ENCODE measurements at regions not wholly inside any gene's neighbourhood (a gene's known extent, or its start where the extent isn't known, plus 50 kb on each side); places are given as distances from the start of the nearest gene placed in this dataset.

DNA sequence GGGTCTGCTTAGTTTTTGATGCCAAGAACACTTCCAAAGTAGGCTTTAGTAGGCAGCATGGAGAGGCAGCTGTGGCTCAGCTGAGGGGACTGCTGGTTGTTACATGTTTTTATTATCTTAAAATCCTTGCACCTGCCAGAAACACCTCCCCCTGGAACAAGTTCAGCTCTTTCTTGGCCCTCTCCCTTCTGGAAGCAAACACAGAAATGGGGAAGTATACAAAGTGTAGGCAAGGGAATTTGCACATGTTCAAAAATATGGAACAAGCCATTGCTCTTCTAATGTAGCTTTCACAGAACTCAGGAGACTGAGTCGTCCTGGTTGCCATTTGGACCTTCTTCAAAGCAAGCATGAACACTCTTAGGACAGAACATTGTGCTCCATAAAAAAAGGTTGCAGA, 169.1 kb upstream of the SEMA6D start:
- DNase-seq (ENCODE audit: low spot score in 2 of 2) (no peak), ATAC-seq (replicated peaks; ENCODE audit: extremely low read depth, poor library complexity, severe bottlenecking) (no peak)
- H3K27ac Mint-ChIP-seq (ENCODE audit: low read depth): no peak overlapping the region
- no peaks in the 10 kb centered on the region for H3K27me3 Mint-ChIP-seq
- H3K9me3 Mint-ChIP-seq: peaks cover 5% of the 10 kb centered on the region
- H3K36me3 Mint-ChIP-seq (ENCODE audit: insufficient read depth): no peaks in the 10 kb centered on the region
- no peaks in the 10 kb centered on the region for H3K4me1 Mint-ChIP-seq
- no peak overlapping the region for H3K4me3 Mint-ChIP-seq

GRCh38 chr15:47548986-47549385, 168.3 kb upstream of the SEMA6D start:
- no peak for ATAC-seq (replicated peaks; ENCODE audit: extremely low read depth, poor library complexity, severe bottlenecking)

GRCh38 chr15:47551079-47551478, 166.2 kb upstream of the SEMA6D start:
- DNase-seq (ENCODE audit: low spot score in 2 of 2) (no peak), ATAC-seq (replicated peaks; ENCODE audit: extremely low read depth, poor library complexity, severe bottlenecking) (no peak)
- no peak overlapping the region for H3K27ac Mint-ChIP-seq (ENCODE audit: low read depth)
- H3K27me3 Mint-ChIP-seq: no peaks in the 10 kb centered on the region
- H3K9me3 Mint-ChIP-seq: no peaks in the 10 kb centered on the region
- H3K4me3 Mint-ChIP-seq: no peak overlapping the region
- H3K4me1 Mint-ChIP-seq: no peaks in the 10 kb centered on the region
- H3K36me3 Mint-ChIP-seq (ENCODE audit: insufficient read depth): no peaks in the 10 kb centered on the region

More at GRCh38 chr15:47548986-47549385, 168.3 kb upstream of the SEMA6D start:
- DNase-seq (ENCODE audit: low spot score in 2 of 2): no peak
- H3K4me3 Mint-ChIP-seq: no peak overlapping the region
- peaks cover 5% of the 10 kb centered on the region for H3K9me3 Mint-ChIP-seq
- H3K27me3 Mint-ChIP-seq: no peaks in the 10 kb centered on the region
- no peak overlapping the region for H3K27ac Mint-ChIP-seq (ENCODE audit: low read depth)
- no peaks in the 10 kb centered on the region for H3K4me1 Mint-ChIP-seq
- H3K36me3 Mint-ChIP-seq (ENCODE audit: insufficient read depth): no peaks in the 10 kb centered on the region

DNA sequence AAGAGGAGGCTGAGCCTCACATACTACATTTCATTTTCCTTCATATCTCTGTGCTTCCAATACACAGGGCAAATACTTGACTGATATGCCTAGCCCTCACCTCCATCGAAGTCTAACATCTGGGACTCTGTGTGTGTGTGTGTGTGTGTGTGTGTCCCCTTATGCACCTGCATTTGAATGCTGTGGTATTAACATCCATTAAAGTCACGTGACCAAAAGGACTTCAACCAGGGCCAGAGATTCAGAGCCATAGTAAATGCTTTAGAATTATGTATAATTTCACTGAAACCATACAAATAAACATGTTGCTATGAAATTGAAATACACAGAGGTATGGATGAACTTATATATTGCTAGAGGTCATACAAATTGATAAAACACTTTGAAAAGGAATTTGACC, 165.8 kb upstream of the SEMA6D start:
- Mint-ChIP-seq H3K27ac (ENCODE audit: low read depth) (no peak overlapping the region), H3K36me3 (ENCODE audit: insufficient read depth) (no peaks in the 10 kb centered on the region), H3K27me3 (no peaks in the 10 kb centered on the region), H3K9me3 (no peaks in the 10 kb centered on the region), H3K4me3 (no peak overlapping the region), H3K4me1 (no peaks in the 10 kb centered on the region)
- DNase-seq (ENCODE audit: low spot score in 2 of 2) (no peak), ATAC-seq (replicated peaks; ENCODE audit: extremely low read depth, poor library complexity, severe bottlenecking) (no peak)

DNA sequence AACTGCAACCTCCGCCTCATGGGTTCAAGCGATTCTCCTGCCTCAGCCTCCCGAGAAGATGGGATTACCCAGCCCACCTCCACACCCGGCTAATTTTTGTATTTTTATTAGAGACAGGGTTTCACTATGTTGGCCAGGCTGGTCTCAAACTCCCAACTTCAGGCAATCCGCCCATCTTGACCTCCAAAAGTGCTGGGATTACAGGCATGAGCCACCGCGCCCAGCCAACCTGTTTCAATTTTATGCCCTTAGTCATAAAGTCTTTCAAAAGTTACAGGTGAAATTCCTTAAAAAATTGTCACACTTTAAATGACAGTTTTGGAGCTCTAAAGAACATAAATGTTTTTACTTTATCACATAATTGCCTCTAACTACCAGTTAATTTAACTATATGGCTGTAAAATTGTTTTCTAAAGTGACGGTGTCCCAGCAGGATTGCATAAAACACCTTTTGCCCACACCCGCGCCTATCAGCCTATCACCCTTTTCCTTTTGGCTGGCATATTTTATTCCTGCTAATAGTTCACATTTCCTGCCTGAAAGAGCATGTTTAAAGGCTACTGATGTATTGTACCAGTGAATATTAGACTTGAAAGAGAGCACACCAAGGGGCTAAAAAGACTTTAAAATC, 164.2 kb upstream of the SEMA6D start:
- H3K9me3 Mint-ChIP-seq: peaks cover 1% of the 10 kb centered on the region
- no peaks in the 10 kb centered on the region for H3K4me1 Mint-ChIP-seq
- no peaks in the 10 kb centered on the region for H3K36me3 Mint-ChIP-seq (ENCODE audit: insufficient read depth)
- no peak overlapping the region for H3K4me3 Mint-ChIP-seq
- ATAC-seq (replicated peaks; ENCODE audit: extremely low read depth, poor library complexity, severe bottlenecking) (no peak), DNase-seq (ENCODE audit: low spot score in 2 of 2) (no peak)
- no peak overlapping the region for H3K27ac Mint-ChIP-seq (ENCODE audit: low read depth)
- H3K27me3 Mint-ChIP-seq: no peaks in the 10 kb centered on the region

DNA sequence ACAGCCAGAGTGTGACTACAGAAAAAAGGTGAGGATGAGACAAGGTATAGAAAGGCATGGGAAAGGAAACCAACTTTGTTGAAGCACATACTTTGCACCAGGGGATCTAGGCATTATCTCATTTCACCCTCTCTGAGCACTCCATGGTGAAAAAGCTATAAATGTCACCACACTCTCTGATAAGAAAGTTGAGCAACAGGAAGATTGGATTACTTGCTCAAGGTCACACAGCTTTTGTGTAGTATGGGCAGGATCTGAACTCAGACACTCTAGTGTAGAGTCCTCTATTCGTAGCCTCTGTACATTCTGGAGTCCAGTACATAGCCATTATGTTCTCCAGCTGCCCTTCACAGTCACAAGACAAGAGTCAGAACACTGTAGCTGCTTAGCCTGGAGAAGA, 163.4 kb upstream of the SEMA6D start:
- H3K4me3 Mint-ChIP-seq: no peak overlapping the region

DNA sequence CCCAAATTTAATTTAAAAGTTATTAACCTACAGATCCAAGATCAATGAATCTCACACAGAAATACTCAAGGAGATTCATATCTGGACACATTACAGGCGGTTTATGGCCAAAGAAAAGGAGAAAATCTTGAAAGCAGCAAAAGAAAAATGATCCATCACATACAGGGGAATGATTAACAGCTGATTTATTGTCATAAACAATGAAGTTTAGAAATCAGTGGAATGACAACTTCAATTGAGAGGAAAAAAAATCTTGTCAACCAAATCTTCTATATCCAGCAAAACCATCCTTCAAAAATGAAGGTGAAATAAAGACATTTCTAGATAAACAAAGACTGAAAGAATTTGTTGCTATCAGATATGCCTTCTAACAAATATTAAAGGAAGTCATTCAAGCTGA, 156.2 kb upstream of the SEMA6D start:
- H3K9me3 Mint-ChIP-seq: peaks cover 19% of the 10 kb centered on the region

More for the DNA sequence above, 163.4 kb upstream of the SEMA6D start:
- DNase-seq (ENCODE audit: low spot score in 2 of 2) (no peak), ATAC-seq (replicated peaks; ENCODE audit: extremely low read depth, poor library complexity, severe bottlenecking) (no peak)
- H3K36me3 Mint-ChIP-seq (ENCODE audit: insufficient read depth): no peaks in the 10 kb centered on the region
- H3K9me3 Mint-ChIP-seq: peaks cover 10% of the 10 kb centered on the region
- H3K4me1 Mint-ChIP-seq: no peaks in the 10 kb centered on the region
- no peaks in the 10 kb centered on the region for H3K27me3 Mint-ChIP-seq
- H3K27ac Mint-ChIP-seq (ENCODE audit: low read depth): no peak overlapping the region

GRCh38 chr15:47565949-47566348, 151.4 kb upstream of the SEMA6D start:
- Mint-ChIP-seq H3K4me3 (no peak overlapping the region), H3K27me3 (no peaks in the 10 kb centered on the region), H3K36me3 (ENCODE audit: insufficient read depth) (no peaks in the 10 kb centered on the region), H3K9me3 (no peaks in the 10 kb centered on the region), H3K4me1 (no peaks in the 10 kb centered on the region), H3K27ac (ENCODE audit: low read depth) (no peak overlapping the region)
- DNase-seq (ENCODE audit: low spot score in 2 of 2) (no peak), ATAC-seq (replicated peaks; ENCODE audit: extremely low read depth, poor library complexity, severe bottlenecking) (no peak)

More for the DNA sequence above, 156.2 kb upstream of the SEMA6D start:
- no peaks in the 10 kb centered on the region for H3K36me3 Mint-ChIP-seq (ENCODE audit: insufficient read depth)
- DNase-seq (ENCODE audit: low spot score in 2 of 2) (no peak), ATAC-seq (replicated peaks; ENCODE audit: extremely low read depth, poor library complexity, severe bottlenecking) (no peak)
- H3K4me3 Mint-ChIP-seq: no peak overlapping the region
- no peaks in the 10 kb centered on the region for H3K4me1 Mint-ChIP-seq
- H3K27ac Mint-ChIP-seq (ENCODE audit: low read depth): no peak overlapping the region
- no peaks in the 10 kb centered on the region for H3K27me3 Mint-ChIP-seq

DNA sequence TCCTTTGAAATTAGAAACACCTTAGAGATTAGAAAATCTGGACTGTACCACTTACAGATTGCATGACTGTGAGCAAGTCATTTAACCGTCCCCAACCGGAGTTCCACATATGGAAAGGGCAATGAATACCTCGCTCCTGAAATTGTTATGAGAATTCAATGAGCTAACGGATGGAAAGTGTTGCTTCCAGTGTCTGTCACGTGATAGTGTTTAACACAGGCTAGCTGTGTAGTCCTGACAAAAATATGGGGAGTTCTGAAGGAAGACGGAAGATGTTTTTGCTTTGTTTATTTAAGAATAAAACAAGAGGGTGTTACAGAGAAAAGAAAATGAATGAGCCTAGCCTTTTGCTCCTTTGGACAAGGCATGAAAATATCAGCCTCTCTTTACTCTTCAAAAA, 150.7 kb upstream of the SEMA6D start:
- DNase-seq (ENCODE audit: low spot score in 2 of 2) (no peak), ATAC-seq (replicated peaks; ENCODE audit: extremely low read depth, poor library complexity, severe bottlenecking) (no peak)
- H3K9me3 Mint-ChIP-seq: no peaks in the 10 kb centered on the region
- H3K27me3 Mint-ChIP-seq: no peaks in the 10 kb centered on the region
- H3K4me1 Mint-ChIP-seq: no peaks in the 10 kb centered on the region
- no peak overlapping the region for H3K4me3 Mint-ChIP-seq
- no peaks in the 10 kb centered on the region for H3K36me3 Mint-ChIP-seq (ENCODE audit: insufficient read depth)
- H3K27ac Mint-ChIP-seq (ENCODE audit: low read depth): no peak overlapping the region

GRCh38 chr15:47568030-47568429, 149.3 kb upstream of the SEMA6D start:
- no peak for ATAC-seq (replicated peaks; ENCODE audit: extremely low read depth, poor library complexity, severe bottlenecking)
- no peak overlapping the region for H3K4me3 Mint-ChIP-seq

GRCh38 chr15:47570044-47570443, 147.3 kb upstream of the SEMA6D start:
- Mint-ChIP-seq H3K27me3 (no peaks in the 10 kb centered on the region), H3K4me1 (no peaks in the 10 kb centered on the region), H3K36me3 (ENCODE audit: insufficient read depth) (no peaks in the 10 kb centered on the region), H3K4me3 (no peak overlapping the region), H3K9me3 (no peaks in the 10 kb centered on the region), H3K27ac (ENCODE audit: low read depth) (no peak overlapping the region)
- ATAC-seq (replicated peaks; ENCODE audit: extremely low read depth, poor library complexity, severe bottlenecking) (no peak), DNase-seq (ENCODE audit: low spot score in 2 of 2) (no peak)

More at GRCh38 chr15:47568030-47568429, 149.3 kb upstream of the SEMA6D start:
- no peaks in the 10 kb centered on the region for H3K36me3 Mint-ChIP-seq (ENCODE audit: insufficient read depth)
- H3K4me1 Mint-ChIP-seq: no peaks in the 10 kb centered on the region
- no peaks in the 10 kb centered on the region for H3K27me3 Mint-ChIP-seq
- no peak for DNase-seq (ENCODE audit: low spot score in 2 of 2)
- no peaks in the 10 kb centered on the region for H3K9me3 Mint-ChIP-seq
- H3K27ac Mint-ChIP-seq (ENCODE audit: low read depth): no peak overlapping the region

GRCh38 chr15:47570451-47570850, 146.9 kb upstream of the SEMA6D start:
- Mint-ChIP-seq H3K36me3 (ENCODE audit: insufficient read depth) (no peaks in the 10 kb centered on the region), H3K4me1 (no peaks in the 10 kb centered on the region), H3K4me3 (no peak overlapping the region), H3K27ac (ENCODE audit: low read depth) (no peak overlapping the region), H3K27me3 (no peaks in the 10 kb centered on the region), H3K9me3 (no peaks in the 10 kb centered on the region)
- ATAC-seq (replicated peaks; ENCODE audit: extremely low read depth, poor library complexity, severe bottlenecking): no peak
- no peak for DNase-seq (ENCODE audit: low spot score in 2 of 2)

GRCh38 chr15:47570881-47571640, 146.2 kb upstream of the SEMA6D start:
- no peak for ATAC-seq (replicated peaks; ENCODE audit: extremely low read depth, poor library complexity, severe bottlenecking)
- Mint-ChIP-seq H3K4me3 (no peak overlapping the region), H3K27ac (ENCODE audit: low read depth) (no peak overlapping the region), H3K27me3 (no peaks in the 10 kb centered on the region), H3K36me3 (ENCODE audit: insufficient read depth) (no peaks in the 10 kb centered on the region), H3K9me3 (no peaks in the 10 kb centered on the region), H3K4me1 (no peaks in the 10 kb centered on the region)
- no peak for DNase-seq (ENCODE audit: low spot score in 2 of 2)

All from central memory CD8-positive, alpha-beta T cell (primary cell).